ENCODE measurements at regions not wholly inside any gene's neighbourhood (a gene's known extent, or its start where the extent isn't known, plus 50 kb on each side); places are given as distances from the start of the nearest gene placed in this dataset.

DNA sequence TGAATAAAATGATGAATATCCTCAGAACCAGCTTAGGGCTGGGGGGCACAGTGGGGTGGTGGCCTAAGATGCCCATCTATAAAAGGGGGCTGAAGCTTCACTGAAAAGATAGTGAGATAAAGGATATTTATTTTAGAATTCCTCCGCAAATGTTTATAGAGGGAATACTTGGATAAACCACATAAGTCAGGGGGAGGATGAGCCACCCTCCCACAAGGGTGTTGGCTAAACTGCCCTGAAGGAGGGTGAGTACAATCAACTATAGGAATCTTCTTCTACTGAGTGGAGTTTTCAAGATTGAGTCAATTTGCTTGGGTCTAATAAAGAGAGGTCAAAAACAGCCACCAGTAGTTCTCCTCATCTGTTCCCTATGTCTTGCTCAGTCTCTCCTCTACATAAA lies 114.5 kb upstream of the TANK start:
- TF ChIP-seq, protein P1, sequence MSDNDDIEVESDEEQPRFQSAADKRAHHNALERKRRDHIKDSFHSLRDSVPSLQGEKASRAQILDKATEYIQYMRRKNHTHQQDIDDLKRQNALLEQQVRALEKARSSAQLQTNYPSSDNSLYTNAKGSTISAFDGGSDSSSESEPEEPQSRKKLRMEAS (IDR thresholded peaks at IDR 0.05): no peak
- no peak for TF ChIP-seq TCF12 (IDR thresholded peaks at IDR 0.05; ENCODE audit: low read depth)
- TF ChIP-seq TAF1 (IDR thresholded peaks at IDR 0.05; ENCODE audit: low read depth): no peak
- TF ChIP-seq ZBTB7A (IDR thresholded peaks at IDR 0.05; ENCODE audit: low read depth): no peak
- no peak for TF ChIP-seq RAD21 (IDR thresholded peaks at IDR 0.05; ENCODE audit: low read depth)
- TF ChIP-seq USF1 (IDR thresholded peaks at IDR 0.05): no peak
- no peak for TF ChIP-seq TEAD4 (IDR thresholded peaks at IDR 0.05)
- TF ChIP-seq YY1 (IDR thresholded peaks at IDR 0.05; ENCODE audit: low read depth): no peak

Data from Ishikawa (cell line).